Stomach smooth muscle (tissue), 2 donors: ENCODE measurements at regions not wholly inside any gene's neighbourhood (a gene's known extent, or its start where the extent isn't known, plus 50 kb on each side); places are given as distances from the start of the nearest gene placed in this dataset.

Experiments
- H3K27ac ChIP-seq: one replicate; pipeline ENCODE4 v1.7.0; 2013; ENCODE audit warnings: mild to moderate bottlenecking, low read length, inconsistent platforms
- H3K27me3 ChIP-seq, 2 donors: one replicate each; pipeline ENCODE4 v1.7.0; 2013; ENCODE audit warnings: low read length in 2 of 2; ENCODE audit not compliant: insufficient read depth in 2 of 2, control insufficient read depth in 1 of 2
- H3K36me3 ChIP-seq, 2 donors: one replicate each; pipeline ENCODE4 v1.7.0; 2013; ENCODE audit warnings: low read length in 2 of 2; ENCODE audit not compliant: control insufficient read depth in 2 of 2, insufficient read depth in 2 of 2
- H3K4me1 ChIP-seq: one replicate; pipeline ENCODE4 v1.7.0; 2013; ENCODE audit warnings: low read length; ENCODE audit not compliant: control insufficient read depth, insufficient read depth
- H3K4me3 ChIP-seq, 2 donors: one replicate each; pipeline ENCODE4 v1.7.0; 2013; ENCODE audit warnings: low read length in 2 of 2
- H3K9ac ChIP-seq, 2 donors: one replicate each; pipeline ENCODE4 v1.7.0; 2013; ENCODE audit warnings: low read length in 2 of 2, mild to moderate bottlenecking in 1 of 2
- H3K9me3 ChIP-seq, 2 donors: one replicate each; pipeline ENCODE4 v1.7.0; 2013; ENCODE audit warnings: low read length in 2 of 2; ENCODE audit not compliant: control insufficient read depth in 2 of 2
- donor health status: healthy.
- donor health status: Pancreatic carcinoma.

GRCh38 chr18:42644729-42645131 is 470.8 kb downstream of the RIT2 start:
- H3K9me3 ChIP-seq = no peaks in the 10 kb centered on the region
- H3K27ac ChIP-seq = no peak overlapping the region
- no peak overlapping the region for H3K9ac ChIP-seq
- no peaks in the 10 kb centered on the region for H3K4me1 ChIP-seq
- H3K4me3 ChIP-seq = no peak overlapping the region
- H3K36me3 ChIP-seq = no peaks in the 10 kb centered on the region
- H3K27me3 ChIP-seq = no peaks in the 10 kb centered on the region

GRCh38 chr18:42649331-42650035 is 466.0 kb downstream of the RIT2 start:
- no peak overlapping the region for H3K9ac ChIP-seq
- no peak overlapping the region for H3K4me3 ChIP-seq
- no peaks in the 10 kb centered on the region for H3K4me1 ChIP-seq
- no peaks in the 10 kb centered on the region for H3K27me3 ChIP-seq
- H3K27ac ChIP-seq = no peak overlapping the region
- H3K36me3 ChIP-seq = no peaks in the 10 kb centered on the region
- no peaks in the 10 kb centered on the region for H3K9me3 ChIP-seq

- Histone ChIP-seq H3K36me3 (no peaks in the 10 kb centered on the region), H3K27ac (no peak overlapping the region), H3K27me3 (no peaks in the 10 kb centered on the region), H3K9ac (no peak overlapping the region), H3K4me1 (no peaks in the 10 kb centered on the region), H3K9me3 (no peaks in the 10 kb centered on the region), H3K4me3 (no peak overlapping the region)
These were observed 460.9 kb downstream of the RIT2 start for GRCh38 chr18:42654556-42654955.

GRCh38 chr18:42657551-42657950 is 457.9 kb downstream of the RIT2 start:
- Histone ChIP-seq H3K27me3 (no peaks in the 10 kb centered on the region), H3K4me3 (no peak overlapping the region), H3K9me3 (no peaks in the 10 kb centered on the region), H3K27ac (no peak overlapping the region), H3K36me3 (no peaks in the 10 kb centered on the region), H3K4me1 (no peaks in the 10 kb centered on the region), H3K9ac (no peak overlapping the region)

DNA sequence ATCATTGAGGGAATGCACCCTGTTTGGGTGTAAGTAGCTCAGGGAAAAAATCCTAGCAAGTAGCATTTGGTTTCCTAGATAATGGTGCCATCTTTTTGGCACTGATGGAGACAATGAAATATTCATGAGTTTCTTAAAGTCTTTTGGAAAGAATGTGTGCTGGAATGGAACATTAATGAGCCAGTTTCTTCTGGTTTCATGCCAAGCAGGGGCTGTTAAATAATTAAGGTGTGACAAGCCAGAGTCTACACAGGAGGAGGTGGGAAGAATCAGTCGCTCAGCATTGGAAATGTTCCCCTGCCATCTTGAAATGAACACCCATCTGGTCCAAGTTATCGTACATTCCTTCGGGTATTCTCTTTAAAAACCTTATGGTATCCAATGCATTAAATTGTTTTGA is 457.3 kb downstream of the RIT2 start:
- Histone ChIP-seq H3K27me3 (no peaks in the 10 kb centered on the region), H3K9ac (no peak overlapping the region), H3K4me1 (no peaks in the 10 kb centered on the region), H3K4me3 (no peak overlapping the region), H3K36me3 (no peaks in the 10 kb centered on the region), H3K9me3 (no peaks in the 10 kb centered on the region), H3K27ac (no peak overlapping the region)

GRCh38 chr18:42659187-42659586 is 456.3 kb downstream of the RIT2 start:
- Histone ChIP-seq H3K9me3 (no peaks in the 10 kb centered on the region), H3K4me3 (no peak overlapping the region), H3K27ac (no peak overlapping the region), H3K4me1 (no peaks in the 10 kb centered on the region), H3K36me3 (no peaks in the 10 kb centered on the region), H3K27me3 (no peaks in the 10 kb centered on the region), H3K9ac (no peak overlapping the region)

GRCh38 chr18:42670860-42671259 is 444.6 kb downstream of the RIT2 start:
- no peak overlapping the region for H3K27ac ChIP-seq
- no peak overlapping the region for H3K9ac ChIP-seq
- no peaks in the 10 kb centered on the region for H3K27me3 ChIP-seq
- H3K9me3 ChIP-seq = no peaks in the 10 kb centered on the region
- H3K4me1 ChIP-seq = no peaks in the 10 kb centered on the region
- no peak overlapping the region for H3K4me3 ChIP-seq
- H3K36me3 ChIP-seq = no peaks in the 10 kb centered on the region

GRCh38 chr18:42675810-42676209 is 439.7 kb downstream of the RIT2 start:
- Histone ChIP-seq H3K4me3 (no peak overlapping the region), H3K27ac (no peak overlapping the region), H3K9me3 (no peaks in the 10 kb centered on the region), H3K36me3 (no peaks in the 10 kb centered on the region), H3K4me1 (no peaks in the 10 kb centered on the region), H3K9ac (no peak overlapping the region), H3K27me3 (no peaks in the 10 kb centered on the region)

DNA sequence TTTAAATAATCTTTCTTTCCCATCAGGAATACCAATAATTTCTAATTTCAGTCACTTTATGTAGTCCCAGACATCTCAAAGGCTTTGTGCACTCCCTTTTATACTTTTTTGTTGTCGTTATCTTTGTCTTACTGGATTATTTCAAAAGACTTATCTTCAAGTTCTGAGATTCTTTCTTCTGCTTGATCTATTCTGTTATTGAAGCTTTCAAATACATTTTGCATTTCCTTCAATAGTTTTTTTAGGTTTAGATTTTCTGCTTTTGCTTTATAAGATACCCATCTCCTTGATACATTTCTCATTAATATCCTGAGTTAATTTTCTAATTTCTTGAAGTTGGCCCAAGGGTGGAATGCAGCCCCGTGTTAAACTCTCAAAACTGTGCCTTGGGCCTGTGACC is 432.4 kb downstream of the RIT2 start:
- Histone ChIP-seq H3K27me3 (no peaks in the 10 kb centered on the region), H3K9me3 (peaks cover 0 to 7% of the 10 kb centered on the region in 2 donors), H3K4me3 (no peak overlapping the region), H3K36me3 (no peaks in the 10 kb centered on the region), H3K27ac (no peak overlapping the region), H3K4me1 (no peaks in the 10 kb centered on the region), H3K9ac (no peak overlapping the region)

GRCh38 chr18:42689310-42689709 is 426.2 kb downstream of the RIT2 start:
- H3K9me3 ChIP-seq = no peaks in the 10 kb centered on the region
- no peaks in the 10 kb centered on the region for H3K36me3 ChIP-seq
- H3K9ac ChIP-seq = no peak overlapping the region
- no peaks in the 10 kb centered on the region for H3K27me3 ChIP-seq
- H3K4me3 ChIP-seq = no peak overlapping the region
- H3K27ac ChIP-seq = no peak overlapping the region
- H3K4me1 ChIP-seq = no peaks in the 10 kb centered on the region
